ENCODE measurements at regions not wholly inside any gene's neighbourhood (a gene's known extent, or its start where the extent isn't known, plus 50 kb on each side); places are given as distances from the start of the nearest gene placed in this dataset.

DNA sequence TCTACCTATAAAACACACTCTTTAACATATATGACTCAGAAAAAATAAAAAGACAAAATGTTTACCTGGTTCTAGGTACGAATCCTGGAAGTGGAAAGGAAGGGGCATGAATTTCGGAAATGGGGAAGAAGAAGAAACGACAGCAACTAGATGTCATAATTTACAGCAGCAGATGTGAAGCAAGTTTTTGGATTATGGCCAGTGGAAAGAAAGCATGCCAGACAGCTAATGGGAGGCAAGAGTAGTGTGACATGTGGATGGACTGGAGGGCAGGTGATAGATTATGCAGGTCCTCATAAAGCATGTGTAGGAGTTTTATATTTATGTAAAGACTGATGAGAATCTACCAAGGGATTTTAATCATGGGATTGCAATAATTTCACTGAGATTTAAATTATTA, 279.0 kb upstream of the TACR3 start:
- TF ChIP-seq SUZ12 (IDR thresholded peaks at IDR 0.05; ENCODE audit: extremely low read depth, insufficient read depth, insufficient read length) (no peak), ZNF274 (IDR thresholded peaks at IDR 0.05; ENCODE audit: low read depth, low read length) (no peak)

Measured in NT2/D1 (cell line).